SK-N-SH (cell line): ENCODE measurements at regions not wholly inside any gene's neighbourhood (a gene's known extent, or its start where the extent isn't known, plus 50 kb on each side); places are given as distances from the start of the nearest gene placed in this dataset.

ENCODE experiments used
- CTCF ChIA-PET: fragments of 300-600, 350-600 bp; formaldehyde crosslinking; extraction: SDS; loops from one replicate; lab custom pipeline; 2021; lab: Yijun Ruan, JAX
- POLR2A ChIA-PET: fragments of 350-600 bp; sonication (Branson Sonifier 250); formaldehyde crosslinking; extraction: SDS; loops from one replicate; lab custom pipeline; 2020; ENCODE audit warnings: antibody characterized with exemption, inconsistent platforms; lab: Yijun Ruan, JAX
- DNase-seq: peaks from one replicate; pipeline ENCODE4 v3.0.0; 2012
- H2AFZ ChIP-seq: fragments of 200-600 bp; sonication (generic); 2 replicates; pipeline ENCODE4 v1.8.1; 2016; ENCODE audit warnings: antibody characterized with exemption, mild to moderate bottlenecking, low read depth
- H3F3A ChIP-seq: fragments of 200-600 bp; sonication (generic); replicated peaks from 2 replicates; pipeline ENCODE3; 2016; ENCODE audit warnings: antibody characterized with exemption, mild to moderate bottlenecking; ENCODE audit not compliant: insufficient read depth
- H3K27ac ChIP-seq, 2 experiments: fragments of 200-500 bp in 1 of 2; fragments of 200-600 bp in 1 of 2; sonication (Bioruptor generic) in 1 of 2; sonication (generic), shearing (Covaris generic) in 1 of 2; 2 replicates each; pipeline versions ENCODE4 v1.5.1 to v1.6.1; 2014 to 2016; ENCODE audit warnings: low read depth in 2 of 2, inconsistent platforms in 1 of 2, low read length in 1 of 2, mild to moderate bottlenecking in 1 of 2, mixed read lengths in 1 of 2
- H3K27me3 ChIP-seq: fragments of 200-600 bp; sonication (generic), shearing (Covaris generic); 2 replicates; pipeline ENCODE4 v1.6.1; 2016; ENCODE audit warnings: mixed run types; ENCODE audit not compliant: insufficient read depth
- H3K36me3 ChIP-seq, 2 experiments: fragments of 200-500 bp in 1 of 2; fragments of 200-600 bp in 1 of 2; sonication (Bioruptor generic) in 1 of 2; sonication (generic) in 1 of 2; replicated peaks in 1 of 2; 2 replicates each; pipeline versions ENCODE3 to v1.5.1; 2014 to 2016; ENCODE audit warnings: low read length in 1 of 2, mild to moderate bottlenecking in 1 of 2; ENCODE audit not compliant: insufficient read depth in 2 of 2, control insufficient read depth in 1 of 2
- H3K4me1 ChIP-seq, 2 experiments: fragments of 200-500 bp in 1 of 2; fragments of 200-600 bp in 1 of 2; sonication (Bioruptor generic) in 1 of 2; sonication (generic), shearing (Covaris generic) in 1 of 2; 2 replicates each; pipeline versions ENCODE4 v1.5.1 to v1.6.1; 2014 to 2016; ENCODE audit warnings: low read depth in 1 of 2, low read length in 1 of 2, mixed run types in 1 of 2; ENCODE audit not compliant: insufficient read depth in 2 of 2, control insufficient read depth in 1 of 2
- H3K4me2 ChIP-seq: fragments of 200-600 bp; sonication (generic), shearing (Covaris generic); 2 replicates; pipeline ENCODE4 v1.6.1; 2017; ENCODE audit warnings: mixed run types
- H3K4me3 ChIP-seq, 2 experiments: fragments of 200-500 bp in 1 of 2; fragments of 200-600 bp in 1 of 2; sonication (Bioruptor generic) in 1 of 2; sonication (generic), shearing (Covaris generic) in 1 of 2; 2 replicates each; pipeline versions ENCODE4 v1.5.1 to v1.8.1; 2014 to 2016; ENCODE audit warnings: low read depth in 2 of 2, inconsistent platforms in 1 of 2, low read length in 1 of 2, mild to moderate bottlenecking in 1 of 2, mixed read lengths in 1 of 2, moderate library complexity in 1 of 2
- H3K79me2 ChIP-seq: fragments of 200-600 bp; sonication (generic); 2 replicates; pipeline ENCODE4 v1.8.1; 2017; ENCODE audit warnings: mild to moderate bottlenecking; ENCODE audit not compliant: insufficient read depth
- H3K9ac ChIP-seq: fragments of 200-600 bp; sonication (generic); 2 replicates; pipeline ENCODE4 v1.6.1; 2017; ENCODE audit warnings: mixed run types
- H3K9me2 ChIP-seq: fragments of 200-600 bp; sonication (generic); 2 replicates; pipeline ENCODE4 v1.6.1; 2017; ENCODE audit warnings: mixed run types
- H3K9me3 ChIP-seq: fragments of 200-600 bp; sonication (generic); 2 replicates; pipeline ENCODE4 v1.6.1; 2017; ENCODE audit warnings: mixed run types, mild to moderate bottlenecking, moderate library complexity
- H4K20me1 ChIP-seq: fragments of 200-600 bp; sonication (generic); 2 replicates; pipeline ENCODE4 v1.6.1; 2017; ENCODE audit warnings: mild to moderate bottlenecking, mixed run types; ENCODE audit not compliant: insufficient read depth
- CHD2 ChIP-seq: fragments of 150-350 bp; IDR thresholded peaks from 2 replicates; pipeline ENCODE4 v1.6.1; 2018; ENCODE audit warnings: low read length; ENCODE audit not compliant: partially characterized antibody
- FOSL2 ChIP-seq: IDR thresholded peaks from 2 replicates; pipeline ENCODE4 v1.4.0; 2012; ENCODE audit warnings: low read depth, mild to moderate bottlenecking, moderate library complexity, borderline replicate concordance
- FOXM1 ChIP-seq: IDR thresholded peaks from 2 replicates; pipeline ENCODE4 v1.4.0; 2012; ENCODE audit warnings: low read depth, mild to moderate bottlenecking
- GATA2 ChIP-seq: sonication (generic); formaldehyde crosslinking; IDR thresholded peaks from 2 replicates; pipeline ENCODE4 v1.5.0; 2020; ENCODE audit warnings: mild to moderate bottlenecking, missing genetic modification reagents
- MEF2A ChIP-seq: IDR thresholded peaks from 2 replicates; pipeline ENCODE4 v1.4.0; 2012; ENCODE audit warnings: low read depth, borderline replicate concordance
- RCOR1 ChIP-seq: fragments of 150-350 bp; IDR thresholded peaks from 2 replicates; pipeline ENCODE4 v1.6.1; 2017; ENCODE audit warnings: antibody characterized with exemption, low read length
- SIN3A ChIP-seq: IDR thresholded peaks from 2 replicates; pipeline ENCODE4 v1.6.1; 2012; ENCODE audit warnings: low read depth, mild to moderate bottlenecking, low read length, moderate library complexity, borderline replicate concordance
- WGBS: methylation state at CpG from one replicate; pipeline ENCODE4 v1.1.6; 2017; ENCODE audit warnings: low lambda C conversion rate; 5-methylcytosine and 5-hydroxymethylcytosine counted together
- TF ChIP-seq, protein P1 (sequence below): IDR thresholded peaks from 2 replicates; pipeline ENCODE4 v1.6.1; 2012; ENCODE audit warnings: mild to moderate bottlenecking, low read depth, low read length, moderate library complexity

DNA sequence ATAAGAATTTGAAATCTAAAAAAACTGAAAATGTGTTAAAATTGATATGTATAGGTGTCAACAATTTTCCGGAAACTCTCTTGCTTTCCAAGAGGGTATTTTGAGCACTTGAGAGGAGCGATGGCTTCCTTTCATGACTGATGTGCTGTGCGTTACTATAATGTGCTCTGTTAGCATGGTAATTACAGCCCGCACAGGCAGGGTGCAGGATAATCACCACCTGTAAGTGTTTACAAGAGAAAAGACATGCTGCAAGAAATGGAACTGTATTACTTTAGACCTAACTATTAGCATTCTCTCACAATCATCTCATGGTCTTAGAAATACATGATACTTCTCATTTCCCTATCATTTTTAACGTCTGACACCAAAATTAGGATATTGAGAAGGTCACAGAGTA lies 92.4 kb upstream of the ADARB2 start:
- Histone ChIP-seq H3K79me2 (no peaks in the 10 kb centered on the region), H3K36me3 (no peaks in the 10 kb centered on the region), H4K20me1 (no peaks in the 10 kb centered on the region), H3K9me3 (no peaks in the 10 kb centered on the region), H3K4me3 (no peak overlapping the region), H2AFZ (no peak overlapping the region), H3K4me2 (no peak overlapping the region), H3K4me1 (no peaks in the 10 kb centered on the region), H3K27ac (no peak overlapping the region), H3K9me2 (no peaks in the 10 kb centered on the region), H3K27me3 (no peaks in the 10 kb centered on the region), H3F3A (no peaks in the 10 kb centered on the region), H3K9ac (no peak overlapping the region)
- ChIA-PET CTCF (no interaction called here), POLR2A (no interaction called here)
- WGBS: 38% methylated on average over 5 of the region's 5 CpGs
- no peak for DNase-seq
- TF ChIP-seq MEF2A (no peak), FOSL2 (no peak), SIN3A (no peak)
- TF ChIP-seq, protein P1, sequence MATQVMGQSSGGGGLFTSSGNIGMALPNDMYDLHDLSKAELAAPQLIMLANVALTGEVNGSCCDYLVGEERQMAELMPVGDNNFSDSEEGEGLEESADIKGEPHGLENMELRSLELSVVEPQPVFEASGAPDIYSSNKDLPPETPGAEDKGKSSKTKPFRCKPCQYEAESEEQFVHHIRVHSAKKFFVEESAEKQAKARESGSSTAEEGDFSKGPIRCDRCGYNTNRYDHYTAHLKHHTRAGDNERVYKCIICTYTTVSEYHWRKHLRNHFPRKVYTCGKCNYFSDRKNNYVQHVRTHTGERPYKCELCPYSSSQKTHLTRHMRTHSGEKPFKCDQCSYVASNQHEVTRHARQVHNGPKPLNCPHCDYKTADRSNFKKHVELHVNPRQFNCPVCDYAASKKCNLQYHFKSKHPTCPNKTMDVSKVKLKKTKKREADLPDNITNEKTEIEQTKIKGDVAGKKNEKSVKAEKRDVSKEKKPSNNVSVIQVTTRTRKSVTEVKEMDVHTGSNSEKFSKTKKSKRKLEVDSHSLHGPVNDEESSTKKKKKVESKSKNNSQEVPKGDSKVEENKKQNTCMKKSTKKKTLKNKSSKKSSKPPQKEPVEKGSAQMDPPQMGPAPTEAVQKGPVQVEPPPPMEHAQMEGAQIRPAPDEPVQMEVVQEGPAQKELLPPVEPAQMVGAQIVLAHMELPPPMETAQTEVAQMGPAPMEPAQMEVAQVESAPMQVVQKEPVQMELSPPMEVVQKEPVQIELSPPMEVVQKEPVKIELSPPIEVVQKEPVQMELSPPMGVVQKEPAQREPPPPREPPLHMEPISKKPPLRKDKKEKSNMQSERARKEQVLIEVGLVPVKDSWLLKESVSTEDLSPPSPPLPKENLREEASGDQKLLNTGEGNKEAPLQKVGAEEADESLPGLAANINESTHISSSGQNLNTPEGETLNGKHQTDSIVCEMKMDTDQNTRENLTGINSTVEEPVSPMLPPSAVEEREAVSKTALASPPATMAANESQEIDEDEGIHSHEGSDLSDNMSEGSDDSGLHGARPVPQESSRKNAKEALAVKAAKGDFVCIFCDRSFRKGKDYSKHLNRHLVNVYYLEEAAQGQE: no peak

DNA sequence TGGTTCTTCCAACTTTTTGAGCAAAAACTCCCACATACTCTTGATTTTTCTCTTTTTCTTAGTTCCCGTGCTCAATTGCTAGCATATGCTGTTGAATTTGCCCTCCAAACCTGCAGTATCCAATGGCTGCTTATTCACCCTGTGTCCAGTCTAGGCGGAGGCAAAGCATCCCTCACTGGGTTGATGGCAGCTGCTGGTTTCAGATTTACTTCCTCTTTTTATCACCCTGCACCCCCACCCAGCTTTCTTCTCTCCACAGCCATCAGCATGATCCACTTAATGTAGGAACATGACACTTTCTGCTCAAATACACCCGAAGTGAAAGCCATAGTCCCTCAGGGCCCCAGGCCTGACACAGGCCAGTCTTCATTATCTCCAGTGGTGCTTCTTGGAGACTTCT lies 87.6 kb upstream of the ADARB2 start:
- Histone ChIP-seq H3K27me3 (no peaks in the 10 kb centered on the region), H3K36me3 (no peaks in the 10 kb centered on the region), H3K4me2 (no peak overlapping the region), H3K9me3 (no peaks in the 10 kb centered on the region), H3K4me1 (no peaks in the 10 kb centered on the region), H3K9me2 (no peaks in the 10 kb centered on the region), H3F3A (no peaks in the 10 kb centered on the region), H2AFZ (no peak overlapping the region), H3K79me2 (no peaks in the 10 kb centered on the region), H3K4me3 (no peak overlapping the region), H3K27ac (no peak overlapping the region), H4K20me1 (no peaks in the 10 kb centered on the region), H3K9ac (no peak overlapping the region)
- ChIA-PET POLR2A (no interaction called here), CTCF (no interaction called here)
- 13% methylated on average over 3 of the region's 3 CpGs for WGBS
- DNase-seq: no peak
- no peak for TF ChIP-seq CHD2
- TF ChIP-seq RCOR1: no peak
- TF ChIP-seq FOXM1: no peak

DNA sequence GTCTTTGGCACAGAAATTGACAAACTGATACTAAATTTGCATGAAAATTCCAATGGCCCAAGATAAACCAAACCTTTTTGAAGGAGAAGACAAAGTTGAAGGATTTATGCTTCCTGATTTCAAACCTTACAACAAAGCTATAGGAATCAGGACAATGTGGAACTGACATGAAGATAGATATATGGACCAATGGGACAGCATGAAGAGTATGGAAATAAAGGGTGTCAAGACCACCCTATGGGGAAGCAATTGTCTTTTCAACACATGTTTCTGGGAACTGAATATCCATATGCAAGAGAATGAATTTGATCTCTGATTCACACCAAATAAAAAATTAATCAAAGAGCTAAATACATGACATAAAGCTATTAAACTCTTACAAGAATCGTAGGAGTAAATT lies 77.2 kb upstream of the ADARB2 start:
- no peak overlapping the region for H3K9ac ChIP-seq
- ChIA-PET POLR2A (no interaction called here), CTCF (interaction anchor here (1.7 kb wide), 1 partner anchor 20 kb away, joined by 4 read pairs; no protein-coding TSS in a partner anchor)
- WGBS: 16% methylated on average over 1 of the region's 1 CpG
- H3K27me3 ChIP-seq: no peaks in the 10 kb centered on the region
- H3K9me3 ChIP-seq: peaks cover 23% of the 10 kb centered on the region
- H3K27ac ChIP-seq: no peak overlapping the region
- H3K4me3 ChIP-seq: no peak overlapping the region
- H4K20me1 ChIP-seq: no peaks in the 10 kb centered on the region
- no peak overlapping the region for H2AFZ ChIP-seq
- H3K4me2 ChIP-seq: no peak overlapping the region
- no peaks in the 10 kb centered on the region for H3K79me2 ChIP-seq
- H3K4me1 ChIP-seq: no peaks in the 10 kb centered on the region
- H3K36me3 ChIP-seq: no peaks in the 10 kb centered on the region
- no peak for DNase-seq
- H3K9me2 ChIP-seq: 0 out of 2 replicates have a peak, but pooled peaks cover 3% of the 10 kb centered on the region
- TF ChIP-seq GATA2 (CRISPR knock-in tag): no peak
- TF ChIP-seq, all 33 proteins: peak for 0
- H3F3A ChIP-seq: no peaks in the 10 kb centered on the region
